ENCODE measurements at regions not wholly inside any gene's neighbourhood (a gene's known extent, or its start where the extent isn't known, plus 50 kb on each side); places are given as distances from the start of the nearest gene placed in this dataset.

DNA sequence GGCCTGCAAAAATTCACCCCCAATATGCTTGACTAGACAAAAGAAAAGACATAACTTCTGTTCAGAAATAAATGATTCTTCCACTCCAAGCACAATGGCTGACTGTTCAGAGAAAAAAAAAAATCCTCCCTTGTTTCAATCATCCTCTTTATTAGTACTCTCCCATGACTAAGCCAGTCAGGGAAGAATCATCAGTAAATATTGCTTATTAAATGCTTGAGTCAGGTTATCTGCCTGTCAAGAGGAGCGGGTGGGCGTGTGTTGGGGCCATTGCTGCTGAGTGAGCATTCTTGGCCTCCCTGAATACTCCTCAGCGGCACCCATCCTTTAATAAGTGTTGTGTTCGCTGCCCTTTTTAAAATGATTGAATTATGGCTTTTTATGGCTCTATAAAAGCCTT is 1334.8 kb upstream of the CELF4 start (continued):
- TF ChIP-seq, protein P1, sequence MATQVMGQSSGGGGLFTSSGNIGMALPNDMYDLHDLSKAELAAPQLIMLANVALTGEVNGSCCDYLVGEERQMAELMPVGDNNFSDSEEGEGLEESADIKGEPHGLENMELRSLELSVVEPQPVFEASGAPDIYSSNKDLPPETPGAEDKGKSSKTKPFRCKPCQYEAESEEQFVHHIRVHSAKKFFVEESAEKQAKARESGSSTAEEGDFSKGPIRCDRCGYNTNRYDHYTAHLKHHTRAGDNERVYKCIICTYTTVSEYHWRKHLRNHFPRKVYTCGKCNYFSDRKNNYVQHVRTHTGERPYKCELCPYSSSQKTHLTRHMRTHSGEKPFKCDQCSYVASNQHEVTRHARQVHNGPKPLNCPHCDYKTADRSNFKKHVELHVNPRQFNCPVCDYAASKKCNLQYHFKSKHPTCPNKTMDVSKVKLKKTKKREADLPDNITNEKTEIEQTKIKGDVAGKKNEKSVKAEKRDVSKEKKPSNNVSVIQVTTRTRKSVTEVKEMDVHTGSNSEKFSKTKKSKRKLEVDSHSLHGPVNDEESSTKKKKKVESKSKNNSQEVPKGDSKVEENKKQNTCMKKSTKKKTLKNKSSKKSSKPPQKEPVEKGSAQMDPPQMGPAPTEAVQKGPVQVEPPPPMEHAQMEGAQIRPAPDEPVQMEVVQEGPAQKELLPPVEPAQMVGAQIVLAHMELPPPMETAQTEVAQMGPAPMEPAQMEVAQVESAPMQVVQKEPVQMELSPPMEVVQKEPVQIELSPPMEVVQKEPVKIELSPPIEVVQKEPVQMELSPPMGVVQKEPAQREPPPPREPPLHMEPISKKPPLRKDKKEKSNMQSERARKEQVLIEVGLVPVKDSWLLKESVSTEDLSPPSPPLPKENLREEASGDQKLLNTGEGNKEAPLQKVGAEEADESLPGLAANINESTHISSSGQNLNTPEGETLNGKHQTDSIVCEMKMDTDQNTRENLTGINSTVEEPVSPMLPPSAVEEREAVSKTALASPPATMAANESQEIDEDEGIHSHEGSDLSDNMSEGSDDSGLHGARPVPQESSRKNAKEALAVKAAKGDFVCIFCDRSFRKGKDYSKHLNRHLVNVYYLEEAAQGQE (IDR thresholded peaks at IDR 0.05; ENCODE audit: unreplicated experiment): no peak

DNA sequence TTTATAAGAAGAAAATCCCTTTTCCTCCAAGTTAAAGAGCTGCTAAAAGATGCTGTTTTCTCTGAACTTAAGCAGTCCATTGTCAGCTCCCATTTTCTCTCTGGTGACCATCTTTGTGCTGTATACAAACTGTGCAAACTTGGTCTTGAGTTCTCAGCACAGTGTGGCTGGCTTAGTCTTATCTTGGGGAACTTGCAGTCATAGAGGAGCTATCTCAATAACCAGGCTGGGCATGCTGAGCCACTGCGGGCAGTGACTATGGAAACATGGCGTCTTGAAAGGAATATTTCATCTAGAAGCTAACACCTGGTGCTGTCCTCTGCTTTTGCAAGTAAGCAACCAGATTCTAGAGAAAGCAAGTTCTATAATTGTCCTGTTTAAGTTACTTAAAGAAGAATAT is 1334.4 kb upstream of the CELF4 start:
- Histone ChIP-seq H3K27me3 (ENCODE audit: insufficient read depth) (no peaks in the 10 kb centered on the region), H3K36me3 (ENCODE audit: insufficient read depth) (no peaks in the 10 kb centered on the region), H3K27ac (ENCODE audit: low read depth) (no peak overlapping the region), H3K79me2 (replicated peaks; ENCODE audit: insufficient read depth) (no peaks in the 10 kb centered on the region), H3F3A (replicated peaks; ENCODE audit: low read depth) (no peaks in the 10 kb centered on the region), H3K4me2 (no peak overlapping the region), H3K9me2 (ENCODE audit: insufficient read depth) (peaks cover 19% of the 10 kb centered on the region; the same call in 1 of the 2 replicates), H3K4me1 (ENCODE audit: insufficient read depth) (peaks cover 9% of the 10 kb centered on the region), H4K20me1 (replicated peaks; ENCODE audit: insufficient read depth) (no peaks in the 10 kb centered on the region), H3K4me3 (no peak overlapping the region), H2AFZ (no peak overlapping the region)
- Mint-ChIP-seq H3K4me1 (peaks cover 6% of the 10 kb centered on the region; the same call in 2 of the 3 replicates), H3K27ac (no peak overlapping the region), H3K36me3 (ENCODE audit: low read depth) (no peaks in the 10 kb centered on the region), H3K4me3 (no peak overlapping the region), H3K9me3 (no peaks in the 10 kb centered on the region; the same call in 2 of the 3 replicates), H3K27me3 (ENCODE audit: insufficient read depth, low read depth, poor library complexity) (peaks cover 2% of the 10 kb centered on the region)
- ATAC-seq: no peak
- DNase-seq (ENCODE audit: low spot score): no peak
- TF ChIP-seq POLR2AphosphoS5 (IDR thresholded peaks at IDR 0.05; ENCODE audit: low read depth) (no peak), ZNF331 (CRISPR knock-in tag; IDR thresholded peaks at IDR 0.05; ENCODE audit: low read depth) (no peak), EZH2 (IDR thresholded peaks at IDR 0.05; ENCODE audit: low read depth, unreplicated experiment) (no peak), ZNF114 (CRISPR knock-in tag; IDR thresholded peaks at IDR 0.05) (no peak), JUNB (IDR thresholded peaks at IDR 0.05; ENCODE audit: unreplicated experiment) (no peak)
- TF ChIP-seq, protein P1 (IDR thresholded peaks at IDR 0.05; ENCODE audit: unreplicated experiment): no peak
- TF ChIP-seq, protein P2, sequence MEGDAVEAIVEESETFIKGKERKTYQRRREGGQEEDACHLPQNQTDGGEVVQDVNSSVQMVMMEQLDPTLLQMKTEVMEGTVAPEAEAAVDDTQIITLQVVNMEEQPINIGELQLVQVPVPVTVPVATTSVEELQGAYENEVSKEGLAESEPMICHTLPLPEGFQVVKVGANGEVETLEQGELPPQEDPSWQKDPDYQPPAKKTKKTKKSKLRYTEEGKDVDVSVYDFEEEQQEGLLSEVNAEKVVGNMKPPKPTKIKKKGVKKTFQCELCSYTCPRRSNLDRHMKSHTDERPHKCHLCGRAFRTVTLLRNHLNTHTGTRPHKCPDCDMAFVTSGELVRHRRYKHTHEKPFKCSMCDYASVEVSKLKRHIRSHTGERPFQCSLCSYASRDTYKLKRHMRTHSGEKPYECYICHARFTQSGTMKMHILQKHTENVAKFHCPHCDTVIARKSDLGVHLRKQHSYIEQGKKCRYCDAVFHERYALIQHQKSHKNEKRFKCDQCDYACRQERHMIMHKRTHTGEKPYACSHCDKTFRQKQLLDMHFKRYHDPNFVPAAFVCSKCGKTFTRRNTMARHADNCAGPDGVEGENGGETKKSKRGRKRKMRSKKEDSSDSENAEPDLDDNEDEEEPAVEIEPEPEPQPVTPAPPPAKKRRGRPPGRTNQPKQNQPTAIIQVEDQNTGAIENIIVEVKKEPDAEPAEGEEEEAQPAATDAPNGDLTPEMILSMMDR (conservative IDR thresholded peaks at IDR 0.05; ENCODE audit: low read depth in 2 of 2): no peak
- TF ChIP-seq, protein P3, sequence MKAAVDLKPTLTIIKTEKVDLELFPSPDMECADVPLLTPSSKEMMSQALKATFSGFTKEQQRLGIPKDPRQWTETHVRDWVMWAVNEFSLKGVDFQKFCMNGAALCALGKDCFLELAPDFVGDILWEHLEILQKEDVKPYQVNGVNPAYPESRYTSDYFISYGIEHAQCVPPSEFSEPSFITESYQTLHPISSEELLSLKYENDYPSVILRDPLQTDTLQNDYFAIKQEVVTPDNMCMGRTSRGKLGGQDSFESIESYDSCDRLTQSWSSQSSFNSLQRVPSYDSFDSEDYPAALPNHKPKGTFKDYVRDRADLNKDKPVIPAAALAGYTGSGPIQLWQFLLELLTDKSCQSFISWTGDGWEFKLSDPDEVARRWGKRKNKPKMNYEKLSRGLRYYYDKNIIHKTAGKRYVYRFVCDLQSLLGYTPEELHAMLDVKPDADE (IDR thresholded peaks at IDR 0.05): no peak
- TF ChIP-seq, protein P4, sequence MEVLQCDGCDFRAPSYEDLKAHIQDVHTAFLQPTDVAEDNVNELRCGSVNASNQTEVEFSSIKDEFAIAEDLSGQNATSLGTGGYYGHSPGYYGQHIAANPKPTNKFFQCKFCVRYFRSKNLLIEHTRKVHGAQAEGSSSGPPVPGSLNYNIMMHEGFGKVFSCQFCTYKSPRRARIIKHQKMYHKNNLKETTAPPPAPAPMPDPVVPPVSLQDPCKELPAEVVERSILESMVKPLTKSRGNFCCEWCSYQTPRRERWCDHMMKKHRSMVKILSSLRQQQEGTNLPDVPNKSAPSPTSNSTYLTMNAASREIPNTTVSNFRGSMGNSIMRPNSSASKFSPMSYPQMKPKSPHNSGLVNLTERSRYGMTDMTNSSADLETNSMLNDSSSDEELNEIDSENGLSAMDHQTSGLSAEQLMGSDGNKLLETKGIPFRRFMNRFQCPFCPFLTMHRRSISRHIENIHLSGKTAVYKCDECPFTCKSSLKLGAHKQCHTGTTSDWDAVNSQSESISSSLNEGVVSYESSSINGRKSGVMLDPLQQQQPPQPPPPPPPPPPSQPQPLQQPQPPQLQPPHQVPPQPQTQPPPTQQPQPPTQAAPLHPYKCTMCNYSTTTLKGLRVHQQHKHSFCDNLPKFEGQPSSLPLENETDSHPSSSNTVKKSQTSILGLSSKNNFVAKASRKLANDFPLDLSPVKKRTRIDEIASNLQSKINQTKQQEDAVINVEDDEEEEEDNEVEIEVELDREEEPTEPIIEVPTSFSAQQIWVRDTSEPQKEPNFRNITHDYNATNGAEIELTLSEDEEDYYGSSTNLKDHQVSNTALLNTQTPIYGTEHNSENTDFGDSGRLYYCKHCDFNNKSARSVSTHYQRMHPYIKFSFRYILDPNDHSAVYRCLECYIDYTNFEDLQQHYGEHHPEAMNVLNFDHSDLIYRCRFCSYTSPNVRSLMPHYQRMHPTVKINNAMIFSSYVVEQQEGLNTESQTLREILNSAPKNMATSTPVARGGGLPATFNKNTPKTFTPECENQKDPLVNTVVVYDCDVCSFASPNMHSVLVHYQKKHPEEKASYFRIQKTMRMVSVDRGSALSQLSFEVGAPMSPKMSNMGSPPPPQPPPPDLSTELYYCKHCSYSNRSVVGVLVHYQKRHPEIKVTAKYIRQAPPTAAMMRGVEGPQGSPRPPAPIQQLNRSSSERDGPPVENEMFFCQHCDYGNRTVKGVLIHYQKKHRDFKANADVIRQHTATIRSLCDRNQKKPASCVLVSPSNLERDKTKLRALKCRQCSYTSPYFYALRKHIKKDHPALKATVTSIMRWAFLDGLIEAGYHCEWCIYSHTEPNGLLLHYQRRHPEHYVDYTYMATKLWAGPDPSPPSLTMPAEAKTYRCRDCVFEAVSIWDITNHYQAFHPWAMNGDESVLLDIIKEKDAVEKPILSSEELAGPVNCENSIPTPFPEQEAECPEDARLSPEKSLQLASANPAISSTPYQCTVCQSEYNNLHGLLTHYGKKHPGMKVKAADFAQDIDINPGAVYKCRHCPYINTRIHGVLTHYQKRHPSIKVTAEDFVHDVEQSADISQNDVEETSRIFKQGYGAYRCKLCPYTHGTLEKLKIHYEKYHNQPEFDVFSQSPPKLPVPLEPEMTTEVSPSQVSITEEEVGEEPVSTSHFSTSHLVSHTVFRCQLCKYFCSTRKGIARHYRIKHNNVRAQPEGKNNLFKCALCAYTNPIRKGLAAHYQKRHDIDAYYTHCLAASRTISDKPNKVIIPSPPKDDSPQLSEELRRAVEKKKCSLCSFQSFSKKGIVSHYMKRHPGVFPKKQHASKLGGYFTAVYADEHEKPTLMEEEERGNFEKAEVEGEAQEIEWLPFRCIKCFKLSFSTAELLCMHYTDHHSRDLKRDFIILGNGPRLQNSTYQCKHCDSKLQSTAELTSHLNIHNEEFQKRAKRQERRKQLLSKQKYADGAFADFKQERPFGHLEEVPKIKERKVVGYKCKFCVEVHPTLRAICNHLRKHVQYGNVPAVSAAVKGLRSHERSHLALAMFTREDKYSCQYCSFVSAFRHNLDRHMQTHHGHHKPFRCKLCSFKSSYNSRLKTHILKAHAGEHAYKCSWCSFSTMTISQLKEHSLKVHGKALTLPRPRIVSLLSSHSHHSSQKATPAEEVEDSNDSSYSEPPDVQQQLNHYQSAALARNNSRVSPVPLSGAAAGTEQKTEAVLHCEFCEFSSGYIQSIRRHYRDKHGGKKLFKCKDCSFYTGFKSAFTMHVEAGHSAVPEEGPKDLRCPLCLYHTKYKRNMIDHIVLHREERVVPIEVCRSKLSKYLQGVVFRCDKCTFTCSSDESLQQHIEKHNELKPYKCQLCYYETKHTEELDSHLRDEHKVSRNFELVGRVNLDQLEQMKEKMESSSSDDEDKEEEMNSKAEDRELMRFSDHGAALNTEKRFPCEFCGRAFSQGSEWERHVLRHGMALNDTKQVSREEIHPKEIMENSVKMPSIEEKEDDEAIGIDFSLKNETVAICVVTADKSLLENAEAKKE (CRISPR knock-in tag; IDR thresholded peaks at IDR 0.05): no peak

Measured in GM23338 (cell line).